GM23338 (cell line): ENCODE measurements at regions not wholly inside any gene's neighbourhood (a gene's known extent, or its start where the extent isn't known, plus 50 kb on each side); places are given as distances from the start of the nearest gene placed in this dataset.
A peak's percentile ranks its signal among the peaks of the same experiment; 100 is the strongest.

Source experiments
- ATAC-seq: fragments of 200-7000 bp; cut with Tn5 transposase; 3 replicates; pipeline ENCODE4 v1.9.1; 2020
- DNase-seq: peaks from one replicate; pipeline ENCODE4 v3.0.0-alpha.2; 2015; ENCODE audit warnings: low spot score
- H2AFZ ChIP-seq: fragments of 200-600 bp; sonication (generic); 2 replicates; pipeline ENCODE4 v1.8.0; 2016; ENCODE audit warnings: antibody characterized with exemption, mild to moderate bottlenecking, moderate library complexity
- H3F3A ChIP-seq: fragments of 200-600 bp; sonication (generic); replicated peaks from 2 replicates; pipeline ENCODE4 v1.8.0; 2017; ENCODE audit warnings: antibody characterized with exemption, mixed run types, low read depth
- H3K27ac ChIP-seq: fragments of 200-600 bp; sonication (generic); 2 replicates; pipeline ENCODE4 v1.6.1; 2016; ENCODE audit warnings: low read depth
- H3K27me3 ChIP-seq: fragments of 200-600 bp; sonication (generic); 2 replicates; pipeline ENCODE4 v1.8.0; 2016; ENCODE audit warnings: mild to moderate bottlenecking, mixed run types, moderate library complexity; ENCODE audit not compliant: insufficient read depth
- H3K36me3 ChIP-seq: fragments of 200-600 bp; sonication (generic); 2 replicates; pipeline ENCODE4 v1.8.0; 2016; ENCODE audit warnings: mild to moderate bottlenecking; ENCODE audit not compliant: insufficient read depth
- H3K4me1 ChIP-seq: fragments of 200-600 bp; sonication (generic); 2 replicates; pipeline ENCODE4 v1.8.0; 2016; ENCODE audit warnings: mild to moderate bottlenecking, moderate library complexity; ENCODE audit not compliant: insufficient read depth
- H3K4me2 ChIP-seq: fragments of 200-600 bp; sonication (generic); 2 replicates; pipeline ENCODE4 v1.7.1; 2017; ENCODE audit warnings: mixed run types
- H3K4me3 ChIP-seq: fragments of 200-600 bp; sonication (generic); 2 replicates; pipeline ENCODE4 v1.6.1; 2016; ENCODE audit warnings: mixed run types
- H3K79me2 ChIP-seq: fragments of 200-600 bp; sonication (generic); replicated peaks from 2 replicates; pipeline ENCODE4 v1.8.0; 2017; ENCODE audit warnings: mild to moderate bottlenecking; ENCODE audit not compliant: insufficient read depth
- H3K9me2 ChIP-seq: fragments of 200-600 bp; sonication (generic); 2 replicates; pipeline ENCODE4 v1.8.0; 2017; ENCODE audit not compliant: insufficient read depth
- H4K20me1 ChIP-seq: fragments of 200-600 bp; sonication (generic); replicated peaks from 2 replicates; pipeline ENCODE4 v1.8.0; 2017; ENCODE audit warnings: mild to moderate bottlenecking; ENCODE audit not compliant: insufficient read depth
- H3K27ac Mint-ChIP-seq: 2 replicates; pipeline ENCODE4 v1.8.0; 2020; ENCODE audit warnings: inconsistent platforms, mild to moderate bottlenecking, moderate library complexity, mixed read lengths
- H3K27me3 Mint-ChIP-seq: 3 replicates; pipeline ENCODE4 v1.8.0; 2022; ENCODE audit warnings: low read depth, mild to moderate bottlenecking, moderate library complexity, mixed read lengths, inconsistent platforms; ENCODE audit not compliant: insufficient read depth, poor library complexity
- H3K36me3 Mint-ChIP-seq: 3 replicates; pipeline ENCODE4 v1.8.0; 2021; ENCODE audit warnings: low read depth, mild to moderate bottlenecking, inconsistent platforms, moderate library complexity, mixed read lengths
- H3K4me1 Mint-ChIP-seq: 3 replicates; pipeline ENCODE4 v1.8.0; 2020; ENCODE audit warnings: mild to moderate bottlenecking, inconsistent platforms, mixed read lengths
- H3K4me3 Mint-ChIP-seq: 3 replicates; pipeline ENCODE4 v1.8.0; 2021; ENCODE audit warnings: moderate library complexity, mild to moderate bottlenecking, inconsistent platforms, mixed read lengths
- H3K9me3 Mint-ChIP-seq: 3 replicates; pipeline ENCODE4 v1.8.0; 2020; ENCODE audit warnings: moderate library complexity, mild to moderate bottlenecking, inconsistent platforms, mixed read lengths
- CREB1 ChIP-seq: fragments of 250-450 bp; sonication (Bioruptor Pico); IDR thresholded peaks from 2 replicates; pipeline ENCODE4 v1.5.0; 2020; ENCODE audit warnings: low read depth, mild to moderate bottlenecking, moderate library complexity
- EZH2 ChIP-seq: fragments of 200-600 bp; sonication (generic); IDR thresholded peaks from one replicate; pipeline ENCODE4 v1.8.0; 2017; ENCODE audit warnings: antibody characterized with exemption, mild to moderate bottlenecking, low read depth; ENCODE audit not compliant: unreplicated experiment
- EZH2phosphoT487 ChIP-seq: fragments of 200-600 bp; sonication (generic); IDR thresholded peaks from one replicate; pipeline ENCODE4 v1.8.1; 2018; ENCODE audit warnings: antibody characterized with exemption; ENCODE audit not compliant: unreplicated experiment
- JUNB ChIP-seq: IDR thresholded peaks from one replicate; pipeline ENCODE4 v1.6.1; 2016; ENCODE audit warnings: antibody characterized with exemption; ENCODE audit not compliant: unreplicated experiment
- POLR2AphosphoS5 ChIP-seq: IDR thresholded peaks from 2 replicates; pipeline ENCODE4 v1.6.1; 2016; ENCODE audit warnings: antibody characterized with exemption, low read depth
- REST ChIP-seq: IDR thresholded peaks from one replicate; pipeline ENCODE4 v1.6.1; 2018; ENCODE audit warnings: antibody characterized with exemption; ENCODE audit not compliant: unreplicated experiment
- ZNF114 ChIP-seq: fragments of 250-450 bp; sonication (Bioruptor Pico); IDR thresholded peaks from 2 replicates; pipeline ENCODE4 v1.5.0; 2020; ENCODE audit warnings: mild to moderate bottlenecking, moderate library complexity
- ZNF331 ChIP-seq: fragments of 250-450 bp; sonication (Bioruptor Pico); IDR thresholded peaks from 2 replicates; pipeline ENCODE4 v1.5.0; 2020; ENCODE audit warnings: low read depth, mild to moderate bottlenecking, moderate library complexity
- TF ChIP-seq, protein P1 (sequence below): fragments of 250-450 bp; sonication (Bioruptor Pico); IDR thresholded peaks from 2 replicates; pipeline ENCODE4 v1.5.0; 2020; ENCODE audit warnings: mild to moderate bottlenecking, moderate library complexity
- TF ChIP-seq, protein P2 (sequence below): IDR thresholded peaks from 2 replicates; pipeline ENCODE4 v1.6.1; 2016; ENCODE audit warnings: antibody characterized with exemption

DNA sequence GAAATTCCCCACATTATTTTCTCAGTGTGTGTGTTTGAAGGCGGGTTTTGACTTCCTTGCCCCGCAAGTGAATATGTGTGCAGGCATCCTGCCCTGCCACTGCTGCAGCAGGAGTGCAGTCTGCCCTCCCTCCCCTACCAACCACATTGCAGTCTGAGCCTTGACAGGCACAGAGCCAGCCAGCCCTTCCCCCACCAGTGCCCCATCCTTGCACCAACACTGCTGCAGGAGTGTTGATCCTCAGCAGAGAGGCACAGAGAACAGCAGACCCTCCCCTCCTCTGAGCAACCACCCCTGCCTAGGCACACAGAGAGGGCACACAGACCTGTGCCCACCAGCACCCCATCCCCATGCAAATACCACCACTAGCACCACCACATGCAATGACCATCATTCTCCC is 683.0 kb upstream of the PKDCC start (continued):
- TF ChIP-seq JUNB (no peak), EZH2 (no peak), CREB1 (CRISPR knock-in tag) (no peak)

GRCh38 chr2:41375901-41376300 is 671.9 kb upstream of the PKDCC start:
- H3K36me3 Mint-ChIP-seq: peaks cover 24% of the 10 kb centered on the region
- Histone ChIP-seq H3K4me1 (peaks cover 20% of the 10 kb centered on the region), H4K20me1 (no peaks in the 10 kb centered on the region), H3F3A (no peaks in the 10 kb centered on the region), H3K4me2 (peak overlapping the region; percentile 60; the same call in 1 of the 2 replicates), H2AFZ (no peak overlapping the region), H3K36me3 (0 out of 2 replicates have a peak, but pooled peaks cover 5% of the 10 kb centered on the region), H3K27ac (no peak overlapping the region), H3K4me3 (no peak overlapping the region), H3K9me2 (peaks cover 3% of the 10 kb centered on the region; the same call in 1 of the 2 replicates), H3K27me3 (no peaks in the 10 kb centered on the region), H3K79me2 (no peaks in the 10 kb centered on the region)
- peaks cover 32% of the 10 kb centered on the region for H3K9me3 Mint-ChIP-seq
- peak overlapping the region; percentile 14; the same call in 1 of the 2 replicates for H3K27ac Mint-ChIP-seq
- ATAC-seq: no peak
- no peak overlapping the region for H3K4me3 Mint-ChIP-seq
- H3K4me1 Mint-ChIP-seq: peaks cover 21% of the 10 kb centered on the region
- no peak for DNase-seq
- TF ChIP-seq POLR2AphosphoS5 (no peak), ZNF331 (no peak), REST (no peak), EZH2phosphoT487 (no peak), CREB1 (CRISPR knock-in tag) (no peak), ZNF114 (CRISPR knock-in tag) (no peak)
- TF ChIP-seq, protein P1, sequence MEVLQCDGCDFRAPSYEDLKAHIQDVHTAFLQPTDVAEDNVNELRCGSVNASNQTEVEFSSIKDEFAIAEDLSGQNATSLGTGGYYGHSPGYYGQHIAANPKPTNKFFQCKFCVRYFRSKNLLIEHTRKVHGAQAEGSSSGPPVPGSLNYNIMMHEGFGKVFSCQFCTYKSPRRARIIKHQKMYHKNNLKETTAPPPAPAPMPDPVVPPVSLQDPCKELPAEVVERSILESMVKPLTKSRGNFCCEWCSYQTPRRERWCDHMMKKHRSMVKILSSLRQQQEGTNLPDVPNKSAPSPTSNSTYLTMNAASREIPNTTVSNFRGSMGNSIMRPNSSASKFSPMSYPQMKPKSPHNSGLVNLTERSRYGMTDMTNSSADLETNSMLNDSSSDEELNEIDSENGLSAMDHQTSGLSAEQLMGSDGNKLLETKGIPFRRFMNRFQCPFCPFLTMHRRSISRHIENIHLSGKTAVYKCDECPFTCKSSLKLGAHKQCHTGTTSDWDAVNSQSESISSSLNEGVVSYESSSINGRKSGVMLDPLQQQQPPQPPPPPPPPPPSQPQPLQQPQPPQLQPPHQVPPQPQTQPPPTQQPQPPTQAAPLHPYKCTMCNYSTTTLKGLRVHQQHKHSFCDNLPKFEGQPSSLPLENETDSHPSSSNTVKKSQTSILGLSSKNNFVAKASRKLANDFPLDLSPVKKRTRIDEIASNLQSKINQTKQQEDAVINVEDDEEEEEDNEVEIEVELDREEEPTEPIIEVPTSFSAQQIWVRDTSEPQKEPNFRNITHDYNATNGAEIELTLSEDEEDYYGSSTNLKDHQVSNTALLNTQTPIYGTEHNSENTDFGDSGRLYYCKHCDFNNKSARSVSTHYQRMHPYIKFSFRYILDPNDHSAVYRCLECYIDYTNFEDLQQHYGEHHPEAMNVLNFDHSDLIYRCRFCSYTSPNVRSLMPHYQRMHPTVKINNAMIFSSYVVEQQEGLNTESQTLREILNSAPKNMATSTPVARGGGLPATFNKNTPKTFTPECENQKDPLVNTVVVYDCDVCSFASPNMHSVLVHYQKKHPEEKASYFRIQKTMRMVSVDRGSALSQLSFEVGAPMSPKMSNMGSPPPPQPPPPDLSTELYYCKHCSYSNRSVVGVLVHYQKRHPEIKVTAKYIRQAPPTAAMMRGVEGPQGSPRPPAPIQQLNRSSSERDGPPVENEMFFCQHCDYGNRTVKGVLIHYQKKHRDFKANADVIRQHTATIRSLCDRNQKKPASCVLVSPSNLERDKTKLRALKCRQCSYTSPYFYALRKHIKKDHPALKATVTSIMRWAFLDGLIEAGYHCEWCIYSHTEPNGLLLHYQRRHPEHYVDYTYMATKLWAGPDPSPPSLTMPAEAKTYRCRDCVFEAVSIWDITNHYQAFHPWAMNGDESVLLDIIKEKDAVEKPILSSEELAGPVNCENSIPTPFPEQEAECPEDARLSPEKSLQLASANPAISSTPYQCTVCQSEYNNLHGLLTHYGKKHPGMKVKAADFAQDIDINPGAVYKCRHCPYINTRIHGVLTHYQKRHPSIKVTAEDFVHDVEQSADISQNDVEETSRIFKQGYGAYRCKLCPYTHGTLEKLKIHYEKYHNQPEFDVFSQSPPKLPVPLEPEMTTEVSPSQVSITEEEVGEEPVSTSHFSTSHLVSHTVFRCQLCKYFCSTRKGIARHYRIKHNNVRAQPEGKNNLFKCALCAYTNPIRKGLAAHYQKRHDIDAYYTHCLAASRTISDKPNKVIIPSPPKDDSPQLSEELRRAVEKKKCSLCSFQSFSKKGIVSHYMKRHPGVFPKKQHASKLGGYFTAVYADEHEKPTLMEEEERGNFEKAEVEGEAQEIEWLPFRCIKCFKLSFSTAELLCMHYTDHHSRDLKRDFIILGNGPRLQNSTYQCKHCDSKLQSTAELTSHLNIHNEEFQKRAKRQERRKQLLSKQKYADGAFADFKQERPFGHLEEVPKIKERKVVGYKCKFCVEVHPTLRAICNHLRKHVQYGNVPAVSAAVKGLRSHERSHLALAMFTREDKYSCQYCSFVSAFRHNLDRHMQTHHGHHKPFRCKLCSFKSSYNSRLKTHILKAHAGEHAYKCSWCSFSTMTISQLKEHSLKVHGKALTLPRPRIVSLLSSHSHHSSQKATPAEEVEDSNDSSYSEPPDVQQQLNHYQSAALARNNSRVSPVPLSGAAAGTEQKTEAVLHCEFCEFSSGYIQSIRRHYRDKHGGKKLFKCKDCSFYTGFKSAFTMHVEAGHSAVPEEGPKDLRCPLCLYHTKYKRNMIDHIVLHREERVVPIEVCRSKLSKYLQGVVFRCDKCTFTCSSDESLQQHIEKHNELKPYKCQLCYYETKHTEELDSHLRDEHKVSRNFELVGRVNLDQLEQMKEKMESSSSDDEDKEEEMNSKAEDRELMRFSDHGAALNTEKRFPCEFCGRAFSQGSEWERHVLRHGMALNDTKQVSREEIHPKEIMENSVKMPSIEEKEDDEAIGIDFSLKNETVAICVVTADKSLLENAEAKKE (CRISPR knock-in tag): no peak
- TF ChIP-seq, protein P2, sequence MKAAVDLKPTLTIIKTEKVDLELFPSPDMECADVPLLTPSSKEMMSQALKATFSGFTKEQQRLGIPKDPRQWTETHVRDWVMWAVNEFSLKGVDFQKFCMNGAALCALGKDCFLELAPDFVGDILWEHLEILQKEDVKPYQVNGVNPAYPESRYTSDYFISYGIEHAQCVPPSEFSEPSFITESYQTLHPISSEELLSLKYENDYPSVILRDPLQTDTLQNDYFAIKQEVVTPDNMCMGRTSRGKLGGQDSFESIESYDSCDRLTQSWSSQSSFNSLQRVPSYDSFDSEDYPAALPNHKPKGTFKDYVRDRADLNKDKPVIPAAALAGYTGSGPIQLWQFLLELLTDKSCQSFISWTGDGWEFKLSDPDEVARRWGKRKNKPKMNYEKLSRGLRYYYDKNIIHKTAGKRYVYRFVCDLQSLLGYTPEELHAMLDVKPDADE: no peak
- H3K27me3 Mint-ChIP-seq: peaks cover 2% of the 10 kb centered on the region
